ENCODE measurements at regions not wholly inside any gene's neighbourhood (a gene's known extent, or its start where the extent isn't known, plus 50 kb on each side); places are given as distances from the start of the nearest gene placed in this dataset.

DNA sequence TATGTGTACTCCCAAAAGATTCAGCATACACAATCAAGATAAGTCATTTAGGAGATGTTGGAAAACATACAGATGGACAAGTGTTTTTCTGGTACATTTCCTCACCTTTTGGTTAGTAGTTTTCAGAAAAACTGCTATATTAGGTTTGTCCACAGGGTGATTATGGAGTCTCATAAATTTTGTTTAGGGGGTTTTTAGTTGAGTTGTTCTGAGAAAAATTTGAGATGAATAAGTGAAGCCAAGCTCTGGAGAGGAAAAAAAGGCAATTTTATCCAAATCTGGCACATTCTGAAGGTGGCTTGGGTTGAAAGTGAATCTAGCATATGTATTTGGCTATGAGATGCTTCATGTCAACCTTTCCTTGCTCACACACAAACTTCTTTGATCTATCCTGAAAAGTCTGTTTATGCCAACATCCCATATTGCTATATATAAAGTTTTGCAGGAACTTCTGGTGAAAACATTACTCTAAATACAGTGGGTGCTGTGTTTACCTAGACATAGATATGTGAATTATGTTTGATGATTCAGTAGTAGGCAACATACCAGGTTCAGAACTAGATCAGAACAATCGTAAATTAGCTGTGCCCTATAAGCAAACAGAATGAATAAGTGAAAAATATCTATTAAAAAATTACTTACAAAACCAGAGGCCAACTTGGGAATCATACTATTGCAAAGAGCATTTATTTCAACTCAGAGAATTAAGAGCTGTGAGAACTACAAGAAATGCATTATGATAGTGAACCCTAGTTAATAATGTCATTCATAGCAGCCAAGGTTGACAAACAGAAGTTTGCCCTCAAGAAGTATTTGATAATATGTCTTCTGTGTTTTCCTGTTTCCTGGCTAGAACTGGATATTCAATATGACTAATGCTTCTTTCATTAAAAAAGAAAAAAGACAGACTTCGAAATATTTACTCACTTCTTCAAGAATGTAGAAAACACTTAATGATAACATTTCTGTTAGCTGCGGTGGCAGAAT lies 552.0 kb downstream of the IRS1 start:
- no peak overlapping the region for H3K27ac ChIP-seq
- no peaks in the 10 kb centered on the region for H3K9me2 ChIP-seq (ENCODE audit: insufficient read depth)
- TF ChIP-seq EZH2 (IDR thresholded peaks at IDR 0.05; ENCODE audit: insufficient read depth, poor library complexity, severe bottlenecking) (no peak), EZH2phosphoT487 (IDR thresholded peaks at IDR 0.05; ENCODE audit: insufficient read depth, low read depth) (no peak)
- H3K27me3 ChIP-seq (replicated peaks; ENCODE audit: insufficient read depth): no peaks in the 10 kb centered on the region
- in situ Hi-C loops (cut with MboI): no loop called here
- H3K4me2 ChIP-seq (ENCODE audit: unreplicated experiment): peak overlapping the region; percentile 3
- H3K9me3 ChIP-seq (ENCODE audit: low read depth): no peaks in the 10 kb centered on the region
- no peaks in the 10 kb centered on the region for H3K36me3 ChIP-seq (ENCODE audit: low read depth)
- no peaks in the 10 kb centered on the region for H4K20me1 ChIP-seq (ENCODE audit: insufficient read depth)
- H3K79me2 ChIP-seq (ENCODE audit: insufficient read depth): no peaks in the 10 kb centered on the region
- H3K4me3 ChIP-seq: no peak overlapping the region
- H2AFZ ChIP-seq: no peak overlapping the region
- H3K4me1 ChIP-seq (ENCODE audit: insufficient read depth): peaks cover 14% of the 10 kb centered on the region
- no peak overlapping the region for H3K9ac ChIP-seq
- 25 to 30% methylated on average over 3 of the region's 3 CpGs for WGBS, 2 experiments (ENCODE audit: low coverage in 1 of 2, low lambda C conversion rate in 2 of 2, missing lambda C conversion rate in 2 of 2)
- DNase-seq: peak; percentile 51
- H3F3A ChIP-seq (ENCODE audit: insufficient read depth): no peaks in the 10 kb centered on the region; the same call in 1 of the 2 replicates

DNA sequence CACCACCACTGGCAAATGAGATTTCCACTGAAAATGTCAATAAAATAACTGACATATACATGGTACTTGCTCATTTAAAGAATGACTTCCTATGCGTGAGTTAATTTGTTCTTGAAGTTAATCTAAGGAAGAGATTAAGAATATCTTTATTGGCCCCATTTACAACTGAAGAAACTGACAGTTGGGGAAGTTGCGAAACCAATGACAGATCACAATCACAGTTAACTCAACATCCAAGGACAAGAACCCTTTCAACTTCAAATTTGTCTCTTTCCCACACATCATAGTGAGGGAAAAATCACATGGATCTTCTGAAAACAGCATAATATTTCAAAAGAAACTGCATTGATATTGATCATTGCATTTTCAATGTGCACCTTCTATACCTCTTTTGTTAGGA lies 565.4 kb downstream of the IRS1 start:
- no peaks in the 10 kb centered on the region for H3K9me2 ChIP-seq (ENCODE audit: insufficient read depth)
- no peaks in the 10 kb centered on the region for H4K20me1 ChIP-seq (ENCODE audit: insufficient read depth)
- no peaks in the 10 kb centered on the region for H3F3A ChIP-seq (ENCODE audit: insufficient read depth)
- no peak overlapping the region for H3K4me2 ChIP-seq (ENCODE audit: unreplicated experiment)
- no peak overlapping the region for H3K4me3 ChIP-seq
- H3K9ac ChIP-seq: no peak overlapping the region
- H3K27me3 ChIP-seq (replicated peaks; ENCODE audit: insufficient read depth): no peaks in the 10 kb centered on the region
- no peaks in the 10 kb centered on the region for H3K9me3 ChIP-seq (ENCODE audit: low read depth)
- H3K4me1 ChIP-seq (ENCODE audit: insufficient read depth): no peaks in the 10 kb centered on the region
- H3K36me3 ChIP-seq (ENCODE audit: low read depth): no peaks in the 10 kb centered on the region
- TF ChIP-seq EZH2phosphoT487 (IDR thresholded peaks at IDR 0.05; ENCODE audit: insufficient read depth, low read depth) (no peak), EZH2 (IDR thresholded peaks at IDR 0.05; ENCODE audit: insufficient read depth, poor library complexity, severe bottlenecking) (no peak)
- in situ Hi-C loops (cut with MboI): no loop called here
- no peak for DNase-seq
- H2AFZ ChIP-seq: no peak overlapping the region
- H3K79me2 ChIP-seq (ENCODE audit: insufficient read depth): no peaks in the 10 kb centered on the region
- H3K27ac ChIP-seq: no peak overlapping the region
- WGBS, 2 experiments (ENCODE audit: low coverage in 1 of 2, low lambda C conversion rate in 2 of 2, missing lambda C conversion rate in 2 of 2): 96 to 98% methylated on average over 2 of the region's 2 CpGs

DNA sequence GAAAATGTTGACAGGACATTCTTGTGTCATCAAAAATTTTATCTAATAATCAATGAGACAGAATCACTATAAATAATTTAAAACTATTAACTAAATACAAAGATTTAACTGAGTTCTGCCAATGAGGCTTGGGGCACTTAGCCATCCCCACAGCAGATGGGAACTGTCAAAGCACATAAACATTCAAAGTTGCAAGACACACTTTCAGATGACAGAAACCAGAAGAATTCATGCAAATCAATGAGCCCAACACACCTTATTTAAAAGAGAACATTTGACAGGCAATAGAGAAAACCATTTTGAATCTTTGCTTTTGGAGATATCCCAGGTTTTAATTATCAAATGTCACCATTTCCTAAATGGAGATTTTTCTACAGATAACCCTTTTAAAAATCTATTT lies 566.2 kb downstream of the IRS1 start:
- no peak overlapping the region for H3K4me2 ChIP-seq (ENCODE audit: unreplicated experiment)
- no peaks in the 10 kb centered on the region for H3K4me1 ChIP-seq (ENCODE audit: insufficient read depth)
- no peaks in the 10 kb centered on the region for H4K20me1 ChIP-seq (ENCODE audit: insufficient read depth)
- no peak overlapping the region for H3K4me3 ChIP-seq
- DNase-seq: no peak
- no peaks in the 10 kb centered on the region for H3K79me2 ChIP-seq (ENCODE audit: insufficient read depth)
- H3F3A ChIP-seq (ENCODE audit: insufficient read depth): no peaks in the 10 kb centered on the region
- TF ChIP-seq EZH2phosphoT487 (IDR thresholded peaks at IDR 0.05; ENCODE audit: insufficient read depth, low read depth) (no peak), EZH2 (IDR thresholded peaks at IDR 0.05; ENCODE audit: insufficient read depth, poor library complexity, severe bottlenecking) (no peak)
- no peak overlapping the region for H2AFZ ChIP-seq
- H3K27ac ChIP-seq: no peak overlapping the region
- H3K9ac ChIP-seq: no peak overlapping the region
- no peaks in the 10 kb centered on the region for H3K9me3 ChIP-seq (ENCODE audit: low read depth)
- no peaks in the 10 kb centered on the region for H3K9me2 ChIP-seq (ENCODE audit: insufficient read depth)
- no peaks in the 10 kb centered on the region for H3K36me3 ChIP-seq (ENCODE audit: low read depth)
- in situ Hi-C loops (cut with MboI): no loop called here
- no peaks in the 10 kb centered on the region for H3K27me3 ChIP-seq (replicated peaks; ENCODE audit: insufficient read depth)

DNA sequence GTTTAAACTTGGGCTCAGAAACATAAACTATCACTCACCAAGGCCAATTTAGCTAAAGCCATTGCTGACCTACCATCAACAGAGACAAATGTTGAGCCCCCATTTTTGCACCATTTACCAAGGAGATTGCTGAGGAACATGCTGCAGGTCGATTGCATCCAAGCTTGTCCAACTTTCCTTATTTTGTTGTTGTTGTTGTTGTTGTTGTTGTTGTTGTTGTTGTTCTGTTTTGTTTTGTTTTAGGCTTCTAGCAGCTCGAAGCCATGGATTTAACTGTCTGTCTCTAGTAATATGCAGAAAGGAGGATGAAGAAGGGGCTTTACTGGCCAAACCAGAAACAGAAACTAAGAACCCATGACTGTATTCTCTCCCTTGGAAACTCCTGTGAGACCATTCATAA lies 571.5 kb downstream of the IRS1 start:
- Histone ChIP-seq H3K27ac (no peak overlapping the region), H3K79me2 (ENCODE audit: insufficient read depth) (no peaks in the 10 kb centered on the region), H3K9me2 (ENCODE audit: insufficient read depth) (no peaks in the 10 kb centered on the region), H3K27me3 (replicated peaks; ENCODE audit: insufficient read depth) (no peaks in the 10 kb centered on the region), H4K20me1 (ENCODE audit: insufficient read depth) (no peaks in the 10 kb centered on the region), H3K4me1 (ENCODE audit: insufficient read depth) (no peaks in the 10 kb centered on the region), H3K9ac (no peak overlapping the region), H2AFZ (no peak overlapping the region), H3F3A (ENCODE audit: insufficient read depth) (no peaks in the 10 kb centered on the region), H3K36me3 (ENCODE audit: low read depth) (no peaks in the 10 kb centered on the region), H3K9me3 (ENCODE audit: low read depth) (no peaks in the 10 kb centered on the region), H3K4me2 (ENCODE audit: unreplicated experiment) (no peak overlapping the region), H3K4me3 (no peak overlapping the region)
- in situ Hi-C loops (cut with MboI): no loop called here
- no peak for DNase-seq
- TF ChIP-seq EZH2phosphoT487 (IDR thresholded peaks at IDR 0.05; ENCODE audit: insufficient read depth, low read depth) (no peak), EZH2 (IDR thresholded peaks at IDR 0.05; ENCODE audit: insufficient read depth, poor library complexity, severe bottlenecking) (no peak)
- WGBS, 2 experiments (ENCODE audit: low coverage in 1 of 2, low lambda C conversion rate in 2 of 2, missing lambda C conversion rate in 2 of 2): 43 to 55% methylated on average over 2 of the region's 2 CpGs

Data from GM23248 (cell line).